ENCODE measurements at regions not wholly inside any gene's neighbourhood (a gene's known extent, or its start where the extent isn't known, plus 50 kb on each side); places are given as distances from the start of the nearest gene placed in this dataset.

DNA sequence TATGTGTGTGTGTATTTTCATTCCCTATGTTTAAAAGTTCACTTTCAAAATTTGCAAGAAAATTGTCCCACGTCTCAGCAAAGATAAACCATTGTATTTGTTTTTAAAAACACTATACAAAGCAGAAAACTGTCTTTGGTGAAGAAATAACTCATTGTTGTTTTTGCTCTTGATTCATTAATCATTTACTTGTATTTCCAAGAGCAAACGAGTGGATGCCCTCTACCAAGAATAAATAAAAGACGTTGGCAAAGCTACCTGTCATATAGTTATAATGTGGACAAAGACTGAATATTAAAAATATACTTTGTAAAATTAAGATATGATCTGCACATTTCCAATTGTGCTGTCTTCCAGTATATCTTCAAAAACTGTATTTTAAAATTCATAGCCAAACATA lies 210.9 kb upstream of the NDST3 start:
- no peaks in the 10 kb centered on the region for H3K36me3 Mint-ChIP-seq
- H3K27me3 Mint-ChIP-seq: no peaks in the 10 kb centered on the region

DNA sequence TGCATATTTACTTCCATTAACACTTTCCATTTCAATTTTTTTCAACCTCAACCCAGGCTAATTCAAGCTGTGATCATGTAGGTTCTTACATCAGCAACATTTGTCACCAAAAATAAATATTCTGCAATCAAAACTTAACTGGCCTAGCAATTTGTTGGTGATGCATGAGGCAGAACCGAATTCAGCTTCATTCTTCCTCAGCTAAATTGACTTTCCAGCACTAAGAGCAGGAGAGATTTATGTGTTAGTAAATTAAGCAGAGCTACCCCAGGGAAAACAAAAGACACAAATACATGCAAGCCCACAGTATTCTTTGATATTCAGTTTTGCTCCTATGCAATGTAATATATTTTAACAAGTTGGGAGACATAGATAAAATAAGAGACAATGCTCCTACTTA lies 208.7 kb upstream of the NDST3 start:
- Mint-ChIP-seq H3K4me3 (no peak overlapping the region), H3K4me1 (no peaks in the 10 kb centered on the region), H3K27ac (no peak overlapping the region)

More for the DNA sequence above, 210.9 kb upstream of the NDST3 start:
- Mint-ChIP-seq H3K4me3 (no peak overlapping the region), H3K4me1 (no peaks in the 10 kb centered on the region), H3K9me3 (no peaks in the 10 kb centered on the region), H3K27ac (no peak overlapping the region)
- CTCF ChIA-PET: no interaction called here
- DNase-seq: no peak

DNA sequence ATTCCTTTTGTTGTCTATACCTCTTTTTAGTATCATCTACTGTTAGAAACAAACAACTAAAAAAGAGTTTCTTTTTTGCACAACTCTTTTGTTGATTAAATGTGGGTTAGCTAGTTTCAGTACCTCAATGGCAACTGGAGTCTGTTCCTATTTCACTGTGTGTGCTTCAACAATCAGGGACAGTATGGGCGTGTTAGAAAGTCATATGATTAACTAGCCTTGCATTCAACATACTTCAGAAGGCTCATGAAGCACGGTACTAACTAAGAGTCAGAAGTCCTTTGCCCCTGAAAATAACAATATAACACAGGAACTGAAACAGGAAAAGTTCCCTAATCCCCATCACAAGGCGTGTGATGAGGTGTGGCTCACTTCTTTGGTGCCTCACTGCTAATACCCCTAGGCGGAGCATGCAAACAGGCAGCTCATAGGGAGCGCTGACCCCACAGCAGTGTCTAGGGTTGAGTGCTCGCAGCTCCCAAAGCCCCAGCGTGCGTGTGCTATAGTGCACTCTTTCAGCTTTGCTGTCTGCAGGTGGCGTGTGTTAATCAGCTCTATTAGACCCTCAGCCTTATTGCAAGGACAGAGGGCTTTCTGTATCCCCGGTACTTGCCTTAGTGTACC lies 203.1 kb upstream of the NDST3 start:
- H3K27ac Mint-ChIP-seq: no peak overlapping the region
- H3K36me3 Mint-ChIP-seq: no peaks in the 10 kb centered on the region
- H3K4me1 Mint-ChIP-seq: no peaks in the 10 kb centered on the region
- DNase-seq: no peak
- CTCF ChIA-PET: no interaction called here
- H3K4me3 Mint-ChIP-seq: no peak overlapping the region
- H3K9me3 Mint-ChIP-seq: peaks cover 3% of the 10 kb centered on the region
- no peaks in the 10 kb centered on the region for H3K27me3 Mint-ChIP-seq

More for the DNA sequence above, 208.7 kb upstream of the NDST3 start:
- no peak for DNase-seq
- CTCF ChIA-PET: no interaction called here
- Mint-ChIP-seq H3K9me3 (no peaks in the 10 kb centered on the region), H3K36me3 (no peaks in the 10 kb centered on the region), H3K27me3 (no peaks in the 10 kb centered on the region)

DNA sequence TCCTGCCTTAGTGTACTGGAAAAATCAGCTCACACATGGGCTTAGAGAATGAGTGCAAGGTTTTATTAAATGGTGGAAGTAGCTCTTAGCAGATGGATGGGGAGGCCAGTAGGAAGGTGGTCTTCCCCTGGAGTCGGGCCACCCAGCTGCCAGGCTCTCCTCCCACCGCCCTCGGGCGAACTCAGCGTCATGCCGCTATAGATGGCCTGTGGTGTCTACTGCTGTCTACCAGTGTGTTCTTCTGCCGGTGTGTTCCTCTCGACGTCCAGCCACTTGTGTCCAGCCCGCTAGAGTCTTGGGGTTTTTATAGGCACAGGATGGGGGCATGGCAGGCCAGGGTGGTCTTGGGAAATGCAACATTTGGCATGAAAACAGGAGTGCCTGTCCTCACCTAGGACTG lies 198.7 kb upstream of the NDST3 start:
- no peaks in the 10 kb centered on the region for H3K4me1 Mint-ChIP-seq
- H3K36me3 Mint-ChIP-seq: no peaks in the 10 kb centered on the region
- no peak overlapping the region for H3K27ac Mint-ChIP-seq
- CTCF ChIA-PET: no interaction called here
- H3K4me3 Mint-ChIP-seq: no peak overlapping the region
- peaks cover 3% of the 10 kb centered on the region for H3K9me3 Mint-ChIP-seq
- no peaks in the 10 kb centered on the region for H3K27me3 Mint-ChIP-seq
- DNase-seq: no peak

DNA sequence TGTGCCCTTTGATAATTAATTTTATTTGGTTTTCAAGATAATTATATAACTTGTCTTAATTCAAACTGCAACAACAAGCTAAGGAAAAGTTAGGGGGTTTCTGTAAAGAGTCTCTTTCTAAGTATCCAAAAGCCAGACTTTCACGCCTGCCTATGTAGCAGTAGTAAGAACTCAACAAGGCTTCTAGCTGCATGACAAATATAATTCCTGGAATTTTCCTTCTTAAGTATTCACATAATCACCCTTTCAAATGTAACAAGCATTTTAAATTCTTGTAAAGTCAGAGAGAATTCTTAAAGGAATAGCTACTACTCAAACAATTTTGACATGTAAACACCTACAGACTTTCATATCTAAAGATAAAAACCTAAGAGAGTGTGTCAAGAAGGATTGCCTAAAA lies 189.7 kb upstream of the NDST3 start:
- Mint-ChIP-seq H3K27me3 (no peaks in the 10 kb centered on the region), H3K4me1 (no peaks in the 10 kb centered on the region), H3K4me3 (no peak overlapping the region), H3K9me3 (peaks cover 3% of the 10 kb centered on the region), H3K36me3 (no peaks in the 10 kb centered on the region), H3K27ac (no peak overlapping the region)
- no peak for DNase-seq
- CTCF ChIA-PET: no interaction called here

DNA sequence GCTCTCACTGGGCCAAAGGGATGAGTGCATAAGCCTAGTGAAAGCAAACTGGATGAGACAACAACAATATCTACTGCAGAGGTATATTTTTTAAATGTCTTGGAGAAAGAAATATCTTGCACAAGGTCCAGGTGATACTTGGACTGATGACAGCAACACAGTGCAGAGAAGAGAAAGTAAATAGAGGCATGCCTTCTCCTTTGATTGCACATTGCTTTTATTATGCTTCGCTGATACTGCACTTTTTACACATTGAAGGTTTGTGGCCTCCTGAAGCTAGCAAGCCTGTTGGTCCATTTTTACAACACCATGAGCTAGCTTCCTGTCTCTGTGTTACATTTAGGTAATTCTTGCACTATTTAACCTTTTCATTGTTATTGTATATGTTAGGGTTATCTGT lies 189.0 kb upstream of the NDST3 start:
- H3K4me3 Mint-ChIP-seq: no peak overlapping the region
- H3K4me1 Mint-ChIP-seq: no peaks in the 10 kb centered on the region
- H3K9me3 Mint-ChIP-seq: peaks cover 9% of the 10 kb centered on the region
- DNase-seq: no peak
- CTCF ChIA-PET: no interaction called here
- no peak overlapping the region for H3K27ac Mint-ChIP-seq
- H3K27me3 Mint-ChIP-seq: no peaks in the 10 kb centered on the region
- no peaks in the 10 kb centered on the region for H3K36me3 Mint-ChIP-seq

DNA sequence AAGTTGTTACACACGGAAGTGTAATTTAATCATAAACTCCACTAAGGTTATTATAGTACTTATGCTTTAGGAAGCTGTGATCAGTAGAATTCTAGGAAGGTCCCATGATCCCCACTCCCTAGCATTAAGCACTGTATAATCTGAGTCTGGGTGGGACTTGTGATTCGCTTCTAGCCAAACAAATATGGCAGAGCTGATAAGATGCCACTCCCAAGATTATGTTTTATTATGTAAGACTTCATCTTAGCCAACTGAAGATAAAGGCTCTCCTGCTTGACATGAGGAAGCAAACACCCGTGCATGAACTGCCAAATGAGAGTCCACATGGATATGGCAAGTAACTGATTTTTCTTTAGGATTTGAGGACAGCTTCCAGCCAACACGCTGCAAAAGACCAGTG lies 186.4 kb upstream of the NDST3 start:
- H3K4me3 Mint-ChIP-seq: no peak overlapping the region
- no peak for DNase-seq
- H3K27me3 Mint-ChIP-seq: no peaks in the 10 kb centered on the region
- H3K27ac Mint-ChIP-seq: no peak overlapping the region
- H3K36me3 Mint-ChIP-seq: no peaks in the 10 kb centered on the region
- CTCF ChIA-PET: no interaction called here
- H3K4me1 Mint-ChIP-seq: no peaks in the 10 kb centered on the region
- H3K9me3 Mint-ChIP-seq: peaks cover 11% of the 10 kb centered on the region

DNA sequence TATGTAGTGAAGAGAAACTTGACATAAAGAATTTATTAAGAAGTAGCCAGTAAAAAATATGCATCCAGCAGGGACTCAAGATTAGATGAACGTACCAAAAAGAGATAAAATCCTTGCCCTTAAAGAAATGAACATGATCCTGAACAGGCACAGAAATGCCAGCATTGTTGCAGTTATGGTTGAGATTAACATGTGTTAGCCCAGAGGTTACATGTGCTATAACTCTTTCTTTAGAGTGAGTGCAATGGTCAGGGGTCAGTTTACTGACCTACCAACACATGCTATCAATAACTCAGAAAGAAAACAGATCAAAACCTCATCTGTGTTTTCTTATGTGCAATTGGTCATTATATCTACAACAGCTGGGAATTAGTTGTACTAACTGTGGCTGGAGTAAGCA lies 166.1 kb upstream of the NDST3 start:
- no peaks in the 10 kb centered on the region for H3K27me3 Mint-ChIP-seq
- H3K36me3 Mint-ChIP-seq: no peaks in the 10 kb centered on the region
- H3K4me1 Mint-ChIP-seq: no peaks in the 10 kb centered on the region
- H3K9me3 Mint-ChIP-seq: peaks cover 2% of the 10 kb centered on the region
- CTCF ChIA-PET: no interaction called here
- no peak overlapping the region for H3K4me3 Mint-ChIP-seq
- no peak for DNase-seq
- H3K27ac Mint-ChIP-seq: no peak overlapping the region

DNA sequence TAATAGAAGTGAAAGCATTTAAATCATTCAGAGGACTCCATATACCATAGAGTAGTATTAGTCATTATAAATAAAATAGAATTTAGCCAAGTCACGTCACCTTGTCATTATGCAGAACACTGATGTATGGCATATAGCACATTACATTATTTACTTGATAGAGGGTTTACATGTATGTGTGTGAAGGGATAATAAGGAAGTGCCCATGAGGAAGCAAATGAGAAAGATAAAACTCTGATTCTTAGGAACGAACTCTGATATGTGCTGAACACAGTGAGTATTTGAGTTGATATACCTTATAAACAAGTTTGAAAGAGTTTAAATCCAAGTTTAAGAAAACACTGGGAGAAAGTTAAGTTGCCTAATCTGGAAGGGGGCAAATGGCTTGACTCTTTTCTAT lies 160.5 kb upstream of the NDST3 start:
- H3K4me1 Mint-ChIP-seq: no peaks in the 10 kb centered on the region
- CTCF ChIA-PET: no interaction called here

DNA sequence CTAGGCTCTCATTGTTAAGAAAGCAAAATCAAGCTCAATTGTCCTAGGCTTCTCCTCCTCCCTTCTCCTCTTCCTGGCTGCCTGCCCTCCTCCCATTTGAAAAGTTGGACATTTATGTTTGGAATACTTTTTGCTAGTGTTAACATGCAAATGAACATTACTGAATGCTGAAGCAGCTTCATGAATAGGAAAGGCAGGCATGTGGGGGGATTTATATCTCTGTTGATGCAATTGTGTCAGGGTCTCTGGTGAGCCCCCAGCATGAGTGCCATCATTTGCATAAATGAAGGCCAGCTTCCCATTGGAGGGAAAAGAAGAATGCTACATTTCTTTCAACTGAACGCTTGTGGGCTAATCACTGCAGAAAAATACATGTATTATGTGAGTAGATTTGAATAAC lies 160.1 kb upstream of the NDST3 start:
- CTCF ChIA-PET: no interaction called here

More for the DNA sequence above, 160.5 kb upstream of the NDST3 start:
- Mint-ChIP-seq H3K36me3 (no peaks in the 10 kb centered on the region), H3K9me3 (no peaks in the 10 kb centered on the region), H3K27ac (no peak overlapping the region), H3K27me3 (no peaks in the 10 kb centered on the region), H3K4me3 (no peak overlapping the region)
- no peak for DNase-seq

DNA sequence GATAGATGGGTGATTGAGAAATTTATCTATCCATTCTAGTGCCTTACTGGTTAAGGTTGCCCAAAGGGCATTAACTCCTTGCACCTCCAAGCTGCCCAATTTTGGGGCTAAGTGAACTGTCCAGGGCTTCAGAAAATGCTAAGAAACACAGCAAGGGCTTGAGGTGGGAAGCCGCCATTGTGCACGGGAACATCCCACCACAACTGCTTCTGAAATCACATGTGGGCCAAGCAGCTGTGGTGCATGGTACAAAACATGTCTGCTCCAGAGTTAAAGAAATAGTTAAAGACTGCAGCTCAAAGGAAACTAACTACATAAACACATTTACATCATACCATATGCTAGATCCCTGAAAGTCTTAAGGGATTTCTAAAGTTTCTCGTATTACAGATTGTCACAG lies 144.3 kb upstream of the NDST3 start:
- CTCF ChIA-PET: no interaction called here
- Mint-ChIP-seq H3K9me3 (peaks cover 2% of the 10 kb centered on the region), H3K27me3 (no peaks in the 10 kb centered on the region), H3K36me3 (no peaks in the 10 kb centered on the region), H3K4me3 (no peak overlapping the region), H3K27ac (no peak overlapping the region), H3K4me1 (no peaks in the 10 kb centered on the region)
- DNase-seq: no peak

More for the DNA sequence above, 160.1 kb upstream of the NDST3 start:
- Mint-ChIP-seq H3K27me3 (no peaks in the 10 kb centered on the region), H3K27ac (no peak overlapping the region), H3K9me3 (no peaks in the 10 kb centered on the region), H3K4me1 (no peaks in the 10 kb centered on the region), H3K36me3 (no peaks in the 10 kb centered on the region), H3K4me3 (no peak overlapping the region)
- DNase-seq: no peak

DNA sequence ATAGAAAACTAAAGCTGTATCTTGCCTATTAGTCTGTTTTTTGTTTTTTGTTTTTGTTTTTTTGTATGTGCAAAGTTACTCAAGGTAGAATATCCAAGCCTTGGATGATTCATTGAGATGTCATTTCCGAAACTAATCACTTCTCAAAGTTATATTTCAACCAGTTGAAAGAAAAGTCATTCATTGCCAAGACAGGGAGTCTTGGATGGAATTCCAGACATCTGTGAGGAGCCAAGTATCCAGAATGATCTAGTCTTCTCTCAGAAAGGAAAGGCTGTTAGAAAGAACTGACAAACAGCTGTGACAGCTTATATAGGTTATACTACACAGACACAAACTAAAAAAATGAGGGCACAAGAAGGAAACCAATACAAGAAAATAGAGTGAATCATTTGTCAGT lies 141.1 kb upstream of the NDST3 start:
- Mint-ChIP-seq H3K36me3 (no peaks in the 10 kb centered on the region), H3K9me3 (peaks cover 4% of the 10 kb centered on the region), H3K4me1 (no peaks in the 10 kb centered on the region), H3K27ac (no peak overlapping the region), H3K27me3 (no peaks in the 10 kb centered on the region), H3K4me3 (no peak overlapping the region)
- CTCF ChIA-PET: no interaction called here
- no peak for DNase-seq

DNA sequence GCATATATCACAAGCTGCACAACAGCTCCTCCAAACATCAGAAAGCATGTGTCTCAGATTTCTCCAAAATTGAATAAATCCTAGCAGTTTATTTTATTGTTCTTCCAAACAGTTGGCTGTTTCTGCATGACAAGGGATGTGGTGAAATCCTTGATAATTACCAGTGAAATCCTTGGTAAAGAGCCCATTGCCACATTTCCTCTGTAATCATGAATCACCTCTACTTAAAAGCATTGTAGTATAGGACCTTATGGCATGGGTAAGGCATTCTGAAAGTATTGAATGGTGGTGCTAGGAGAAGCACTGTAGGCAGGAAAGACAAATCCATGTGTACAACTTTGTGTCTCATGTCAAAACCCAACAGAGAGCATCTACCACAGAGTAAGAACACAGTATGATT lies 135.8 kb upstream of the NDST3 start:
- Mint-ChIP-seq H3K27me3 (no peaks in the 10 kb centered on the region), H3K9me3 (peaks cover 4% of the 10 kb centered on the region), H3K4me3 (no peak overlapping the region), H3K36me3 (no peaks in the 10 kb centered on the region), H3K27ac (no peak overlapping the region), H3K4me1 (no peaks in the 10 kb centered on the region)
- DNase-seq: no peak
- CTCF ChIA-PET: no interaction called here

DNA sequence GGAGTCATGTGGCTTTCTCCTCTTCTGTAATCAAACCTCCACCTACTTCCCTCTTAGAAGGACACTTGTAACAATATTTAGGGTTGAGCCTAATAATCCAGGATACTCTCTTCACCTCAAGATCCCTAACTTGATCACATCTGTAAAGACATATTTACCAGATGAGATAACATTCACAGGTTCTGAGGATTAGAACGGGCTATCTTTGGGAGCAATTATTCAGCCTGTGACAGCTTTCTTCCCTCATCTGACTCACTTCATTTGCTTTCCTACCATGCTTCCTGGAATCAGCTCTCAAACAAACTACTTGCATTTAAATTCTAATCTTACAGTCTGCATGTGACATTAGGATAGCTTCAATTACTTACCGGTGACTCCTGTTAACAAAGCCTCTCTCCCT lies 133.5 kb upstream of the NDST3 start:
- DNase-seq: no peak
- no peaks in the 10 kb centered on the region for H3K36me3 Mint-ChIP-seq
- no peaks in the 10 kb centered on the region for H3K27me3 Mint-ChIP-seq
- no peak overlapping the region for H3K27ac Mint-ChIP-seq
- peaks cover 4% of the 10 kb centered on the region for H3K9me3 Mint-ChIP-seq
- no peak overlapping the region for H3K4me3 Mint-ChIP-seq
- CTCF ChIA-PET: no interaction called here
- no peaks in the 10 kb centered on the region for H3K4me1 Mint-ChIP-seq

DNA sequence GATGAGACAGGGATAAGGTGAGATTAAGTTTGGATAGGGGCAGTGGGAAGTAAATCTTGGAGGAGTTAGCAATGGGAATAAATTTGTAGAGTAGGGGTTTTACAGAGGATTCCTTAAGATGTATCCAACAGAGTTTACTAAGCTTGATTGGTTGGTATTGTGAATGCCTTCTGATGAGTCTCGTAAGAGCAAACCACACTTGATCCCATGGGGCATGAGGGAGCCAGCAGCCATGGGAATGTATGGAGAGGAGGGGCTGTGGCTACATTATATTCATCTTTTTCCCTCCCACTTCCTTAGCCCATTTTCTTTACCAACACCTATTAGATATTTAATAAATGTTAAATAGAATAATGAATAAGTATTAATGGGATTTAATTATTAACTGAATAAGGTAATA lies 126.6 kb upstream of the NDST3 start:
- Mint-ChIP-seq H3K4me3 (no peak overlapping the region), H3K36me3 (no peaks in the 10 kb centered on the region), H3K9me3 (no peaks in the 10 kb centered on the region), H3K27ac (no peak overlapping the region), H3K27me3 (no peaks in the 10 kb centered on the region), H3K4me1 (no peaks in the 10 kb centered on the region)
- no peak for DNase-seq
- CTCF ChIA-PET: no interaction called here
